Liver (tissue), 8 donors: ENCODE measurements at regions not wholly inside any gene's neighbourhood (a gene's known extent, or its start where the extent isn't known, plus 50 kb on each side); places are given as distances from the start of the nearest gene placed in this dataset.

Source experiments
- DNase-seq: peaks from one replicate; pipeline ENCODE4 v3.0.0-alpha.2; 2017; ENCODE audit warnings: low spot score
- H3K27ac ChIP-seq, 2 donors: one replicate each; pipeline ENCODE4 v1.7.0; 2013; ENCODE audit warnings: inconsistent platforms in 2 of 2, low read length in 2 of 2, control low read depth in 1 of 2, low read depth in 1 of 2, mild to moderate bottlenecking in 1 of 2
- H3K27me3 ChIP-seq, 4 donors: one replicate each; pipeline versions ENCODE4 v1.6.1 to v1.7.0; 2013; ENCODE audit warnings: low read length in 3 of 4, inconsistent platforms in 1 of 4, mild to moderate bottlenecking in 1 of 4, moderate library complexity in 1 of 4; ENCODE audit not compliant: control insufficient read depth in 4 of 4, insufficient read depth in 4 of 4
- H3K36me3 ChIP-seq, 4 donors: one replicate each; pipeline versions ENCODE4 v1.6.1 to v1.7.0; 2013; ENCODE audit warnings: low read length in 3 of 4, mild to moderate bottlenecking in 3 of 4, low read depth in 1 of 4, moderate library complexity in 1 of 4; ENCODE audit not compliant: control insufficient read depth in 4 of 4, insufficient read depth in 3 of 4
- H3K4me1 ChIP-seq, 4 donors: one replicate each; pipeline versions ENCODE4 v1.6.1 to v1.7.0; 2013; ENCODE audit warnings: low read length in 3 of 4, mild to moderate bottlenecking in 3 of 4, moderate library complexity in 1 of 4; ENCODE audit not compliant: control insufficient read depth in 4 of 4, insufficient read depth in 4 of 4
- H3K4me3 ChIP-seq, 3 donors: one replicate each; pipeline versions ENCODE4 v1.6.1 to v1.7.0; 2013; ENCODE audit warnings: low read length in 3 of 3, control low read depth in 1 of 3, low read depth in 1 of 3, mild to moderate bottlenecking in 1 of 3
- H3K9ac ChIP-seq, 2 donors: one replicate each; pipeline ENCODE4 v1.7.0; 2013; ENCODE audit warnings: low read length in 2 of 2, mild to moderate bottlenecking in 2 of 2, moderate library complexity in 2 of 2, control low read depth in 1 of 2, low read depth in 1 of 2
- H3K9me3 ChIP-seq, 4 donors: one replicate each; pipeline versions ENCODE4 v1.6.1 to v1.7.0; 2013; ENCODE audit warnings: low read length in 3 of 4; ENCODE audit not compliant: control insufficient read depth in 4 of 4
- ATF3 ChIP-seq: IDR thresholded peaks from 2 replicates; pipeline ENCODE4 v1.6.1; 2016; ENCODE audit warnings: antibody characterized with exemption
- EGR1 ChIP-seq, 2 donors: IDR thresholded peaks; 2 replicates each; pipeline ENCODE4 v1.6.1; 2016 to 2018; ENCODE audit warnings: antibody characterized with exemption in 2 of 2, low read depth in 2 of 2
- FOXA1 ChIP-seq: IDR thresholded peaks from 2 replicates; pipeline ENCODE4 v1.6.1; 2016; ENCODE audit warnings: antibody characterized with exemption
- FOXA2 ChIP-seq: IDR thresholded peaks from 2 replicates; pipeline ENCODE4 v1.6.1; 2016; ENCODE audit warnings: antibody characterized with exemption
- GABPA ChIP-seq, 2 donors: IDR thresholded peaks in 1 of 2; conservative IDR thresholded peaks in 1 of 2; 2 replicates each; pipeline ENCODE4 v1.6.1; 2016; ENCODE audit warnings: antibody characterized with exemption in 2 of 2, mild to moderate bottlenecking in 1 of 2, moderate library complexity in 1 of 2
- HNF4A ChIP-seq, 2 donors: conservative IDR thresholded peaks; 2 replicates each; pipeline ENCODE4 v1.6.1; 2016; ENCODE audit warnings: antibody characterized with exemption in 2 of 2, mild to moderate bottlenecking in 2 of 2
- HNF4G ChIP-seq: IDR thresholded peaks from 2 replicates; pipeline ENCODE4 v1.6.1; 2016; ENCODE audit warnings: antibody characterized with exemption
- JUND ChIP-seq, 2 donors: IDR thresholded peaks; 2 replicates each; pipeline ENCODE4 v1.6.1; 2016; ENCODE audit warnings: antibody characterized with exemption in 2 of 2
- MAX ChIP-seq: IDR thresholded peaks from 2 replicates; pipeline ENCODE4 v1.6.1; 2016; ENCODE audit warnings: antibody characterized with exemption
- NR2F2 ChIP-seq: IDR thresholded peaks from 2 replicates; pipeline ENCODE4 v1.6.1; 2016; ENCODE audit warnings: antibody characterized with exemption
- RAD21 ChIP-seq, 2 donors: IDR thresholded peaks; 2 replicates each; pipeline ENCODE4 v1.6.1; 2016; ENCODE audit warnings: antibody characterized with exemption in 2 of 2, mild to moderate bottlenecking in 2 of 2
- REST ChIP-seq: IDR thresholded peaks from 2 replicates; pipeline ENCODE4 v1.6.1; 2016; ENCODE audit warnings: antibody characterized with exemption, mild to moderate bottlenecking
- SP1 ChIP-seq: IDR thresholded peaks from 2 replicates; pipeline ENCODE4 v1.6.1; 2018; ENCODE audit warnings: antibody characterized with exemption, mild to moderate bottlenecking
- YY1 ChIP-seq: IDR thresholded peaks from 2 replicates; pipeline ENCODE4 v1.6.1; 2016; ENCODE audit warnings: antibody characterized with exemption, mild to moderate bottlenecking
- WGBS: extraction: QIAGEN DNeasy Blood & Tissue Kit; methylation state at CpG from one replicate; pipeline ENCODE4 v1.1.7; 2013; 5-methylcytosine and 5-hydroxymethylcytosine counted together
- TF ChIP-seq, protein P1 (sequence below): fragments of 150-350 bp; IDR thresholded peaks from 2 replicates; pipeline ENCODE4 v1.5.1; 2017; ENCODE audit warnings: improper control_type of control experiment, low read depth, low read length; ENCODE audit not compliant: missing input control
- TF ChIP-seq, protein P2 (sequence below): IDR thresholded peaks from 2 replicates; pipeline ENCODE4 v1.6.1; 2016; ENCODE audit warnings: antibody characterized with exemption
- donor health status: healthy.
- donor health status: healthy.
- donor health status: healthy.
- donor health status: healthy.
- donor health status: healthy.

DNA sequence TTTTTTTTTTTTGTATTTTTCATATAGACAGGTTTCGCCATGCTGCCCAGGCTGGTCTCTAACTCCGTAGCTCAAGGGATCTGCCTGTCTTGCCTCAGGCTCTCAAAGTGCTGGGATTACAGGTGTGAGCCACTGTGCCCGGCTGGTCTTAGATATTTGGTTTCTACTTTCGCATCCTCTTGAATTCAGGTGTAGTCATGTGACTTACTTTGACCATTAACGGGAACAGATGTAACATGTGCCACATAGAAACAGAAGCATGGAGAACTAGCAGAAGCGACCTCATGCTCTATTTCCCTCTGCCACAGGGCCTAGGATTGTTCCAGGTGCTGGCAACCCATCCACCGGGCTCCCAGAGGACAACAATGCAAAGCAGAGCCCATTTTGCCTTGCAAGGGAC lies 166.6 kb downstream of the CYLD start:
- Histone ChIP-seq H3K4me1 (peaks cover 1 to 19% (median 17%) of the 10 kb centered on the region in 4 donors), H3K4me3 (no peak overlapping the region), H3K9me3 (no peaks in the 10 kb centered on the region), H3K27ac (no peak overlapping the region), H3K36me3 (peaks cover 0 to 1% (median 0%) of the 10 kb centered on the region in 4 donors), H3K27me3 (no peaks in the 10 kb centered on the region), H3K9ac (no peak overlapping the region)
- no peak for DNase-seq
- TF ChIP-seq HNF4G (no peak), FOXA2 (no peak), REST (no peak), YY1 (no peak), HNF4A (conservative IDR thresholded peaks at IDR 0.05) (no peak), EGR1 (IDR thresholded peaks at IDR 0.05; ENCODE audit: low read depth in 2 of 2) (no peak), JUND (IDR thresholded peaks at IDR 0.05) (no peak), MAX (no peak), NR2F2 (no peak), FOXA1 (no peak), SP1 (no peak), GABPA (IDR thresholded peaks at IDR 0.05 in 1 of 2, conservative IDR thresholded peaks at IDR 0.05 in 1 of 2) (no peak), RAD21 (IDR thresholded peaks at IDR 0.05) (no peak), ATF3 (no peak)
- TF ChIP-seq, protein P1, sequence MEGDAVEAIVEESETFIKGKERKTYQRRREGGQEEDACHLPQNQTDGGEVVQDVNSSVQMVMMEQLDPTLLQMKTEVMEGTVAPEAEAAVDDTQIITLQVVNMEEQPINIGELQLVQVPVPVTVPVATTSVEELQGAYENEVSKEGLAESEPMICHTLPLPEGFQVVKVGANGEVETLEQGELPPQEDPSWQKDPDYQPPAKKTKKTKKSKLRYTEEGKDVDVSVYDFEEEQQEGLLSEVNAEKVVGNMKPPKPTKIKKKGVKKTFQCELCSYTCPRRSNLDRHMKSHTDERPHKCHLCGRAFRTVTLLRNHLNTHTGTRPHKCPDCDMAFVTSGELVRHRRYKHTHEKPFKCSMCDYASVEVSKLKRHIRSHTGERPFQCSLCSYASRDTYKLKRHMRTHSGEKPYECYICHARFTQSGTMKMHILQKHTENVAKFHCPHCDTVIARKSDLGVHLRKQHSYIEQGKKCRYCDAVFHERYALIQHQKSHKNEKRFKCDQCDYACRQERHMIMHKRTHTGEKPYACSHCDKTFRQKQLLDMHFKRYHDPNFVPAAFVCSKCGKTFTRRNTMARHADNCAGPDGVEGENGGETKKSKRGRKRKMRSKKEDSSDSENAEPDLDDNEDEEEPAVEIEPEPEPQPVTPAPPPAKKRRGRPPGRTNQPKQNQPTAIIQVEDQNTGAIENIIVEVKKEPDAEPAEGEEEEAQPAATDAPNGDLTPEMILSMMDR = no peak
- TF ChIP-seq, protein P2, sequence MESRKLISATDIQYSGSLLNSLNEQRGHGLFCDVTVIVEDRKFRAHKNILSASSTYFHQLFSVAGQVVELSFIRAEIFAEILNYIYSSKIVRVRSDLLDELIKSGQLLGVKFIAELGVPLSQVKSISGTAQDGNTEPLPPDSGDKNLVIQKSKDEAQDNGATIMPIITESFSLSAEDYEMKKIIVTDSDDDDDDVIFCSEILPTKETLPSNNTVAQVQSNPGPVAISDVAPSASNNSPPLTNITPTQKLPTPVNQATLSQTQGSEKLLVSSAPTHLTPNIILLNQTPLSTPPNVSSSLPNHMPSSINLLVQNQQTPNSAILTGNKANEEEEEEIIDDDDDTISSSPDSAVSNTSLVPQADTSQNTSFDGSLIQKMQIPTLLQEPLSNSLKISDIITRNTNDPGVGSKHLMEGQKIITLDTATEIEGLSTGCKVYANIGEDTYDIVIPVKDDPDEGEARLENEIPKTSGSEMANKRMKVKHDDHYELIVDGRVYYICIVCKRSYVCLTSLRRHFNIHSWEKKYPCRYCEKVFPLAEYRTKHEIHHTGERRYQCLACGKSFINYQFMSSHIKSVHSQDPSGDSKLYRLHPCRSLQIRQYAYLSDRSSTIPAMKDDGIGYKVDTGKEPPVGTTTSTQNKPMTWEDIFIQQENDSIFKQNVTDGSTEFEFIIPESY = no peak
- 87% methylated on average over 7 of the region's 7 CpGs for WGBS

DNA sequence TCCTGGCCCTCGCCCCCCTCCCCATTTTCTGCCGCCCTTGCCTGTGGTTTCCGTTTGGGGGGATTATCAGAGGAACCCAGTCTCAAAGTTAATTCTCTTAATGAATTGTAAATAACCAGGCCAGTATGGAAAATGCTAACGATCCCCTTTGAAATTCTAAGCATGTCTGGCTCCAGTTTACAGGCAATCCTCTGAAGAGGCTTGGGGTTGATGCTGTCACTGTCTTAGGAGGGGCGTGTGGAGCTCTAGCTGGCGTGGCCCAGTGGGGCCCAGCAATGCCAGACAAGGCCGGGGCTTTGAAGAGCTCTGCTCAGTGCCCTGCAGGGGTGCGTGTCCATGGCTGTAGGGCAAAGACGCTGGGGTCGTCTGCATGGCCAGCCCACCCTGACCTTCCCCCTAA lies 164.6 kb downstream of the CYLD start:
- Histone ChIP-seq H3K9me3 (no peaks in the 10 kb centered on the region), H3K27me3 (no peaks in the 10 kb centered on the region), H3K36me3 (peaks cover 0 to 1% (median 0%) of the 10 kb centered on the region in 4 donors), H3K27ac (no peak overlapping the region), H3K4me3 (no peak overlapping the region), H3K9ac (no peak overlapping the region), H3K4me1 (peaks cover 1 to 19% (median 17%) of the 10 kb centered on the region in 4 donors)
- WGBS = 79% methylated on average over 10 of the region's 10 CpGs
- no peak for DNase-seq
- no peak for TF ChIP-seq JUND (IDR thresholded peaks at IDR 0.05)
- TF ChIP-seq, protein P1 = no peak
- TF ChIP-seq RAD21 (IDR thresholded peaks at IDR 0.05) = no peak
- no peak for TF ChIP-seq FOXA2
- TF ChIP-seq EGR1 (IDR thresholded peaks at IDR 0.05; ENCODE audit: low read depth in 2 of 2) = no peak
- no peak for TF ChIP-seq FOXA1
- no peak for TF ChIP-seq MAX
- TF ChIP-seq REST = no peak
- no peak for TF ChIP-seq HNF4A (conservative IDR thresholded peaks at IDR 0.05)
- TF ChIP-seq NR2F2 = no peak
